GM12864 (cell line): ENCODE measurements at regions not wholly inside any gene's neighbourhood (a gene's known extent, or its start where the extent isn't known, plus 50 kb on each side); places are given as distances from the start of the nearest gene placed in this dataset.

Experiments
- DNase-seq: peaks from one replicate; pipeline ENCODE4 v3.0.0-alpha.2; 2011; ENCODE audit warnings: low read depth
- H3K4me3 ChIP-seq: 2 replicates; pipeline ENCODE4 v1.5.1; 2011; ENCODE audit warnings: mild to moderate bottlenecking, low read depth, low read length, control low read depth
- TF ChIP-seq, protein P1 (sequence below): IDR thresholded peaks from 2 replicates; pipeline ENCODE4 v1.5.1; 2011; ENCODE audit warnings: low read depth, mild to moderate bottlenecking, moderate library complexity, low read length, control low read depth, inconsistent platforms; ENCODE audit errors: missing control alignments

GRCh38 chr22:25389541-25389919, 170.1 kb downstream of the CRYBB2 start:
- no peak for DNase-seq
- TF ChIP-seq, protein P1, sequence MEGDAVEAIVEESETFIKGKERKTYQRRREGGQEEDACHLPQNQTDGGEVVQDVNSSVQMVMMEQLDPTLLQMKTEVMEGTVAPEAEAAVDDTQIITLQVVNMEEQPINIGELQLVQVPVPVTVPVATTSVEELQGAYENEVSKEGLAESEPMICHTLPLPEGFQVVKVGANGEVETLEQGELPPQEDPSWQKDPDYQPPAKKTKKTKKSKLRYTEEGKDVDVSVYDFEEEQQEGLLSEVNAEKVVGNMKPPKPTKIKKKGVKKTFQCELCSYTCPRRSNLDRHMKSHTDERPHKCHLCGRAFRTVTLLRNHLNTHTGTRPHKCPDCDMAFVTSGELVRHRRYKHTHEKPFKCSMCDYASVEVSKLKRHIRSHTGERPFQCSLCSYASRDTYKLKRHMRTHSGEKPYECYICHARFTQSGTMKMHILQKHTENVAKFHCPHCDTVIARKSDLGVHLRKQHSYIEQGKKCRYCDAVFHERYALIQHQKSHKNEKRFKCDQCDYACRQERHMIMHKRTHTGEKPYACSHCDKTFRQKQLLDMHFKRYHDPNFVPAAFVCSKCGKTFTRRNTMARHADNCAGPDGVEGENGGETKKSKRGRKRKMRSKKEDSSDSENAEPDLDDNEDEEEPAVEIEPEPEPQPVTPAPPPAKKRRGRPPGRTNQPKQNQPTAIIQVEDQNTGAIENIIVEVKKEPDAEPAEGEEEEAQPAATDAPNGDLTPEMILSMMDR, result no peak
- no peak overlapping the region for H3K4me3 ChIP-seq

DNA sequence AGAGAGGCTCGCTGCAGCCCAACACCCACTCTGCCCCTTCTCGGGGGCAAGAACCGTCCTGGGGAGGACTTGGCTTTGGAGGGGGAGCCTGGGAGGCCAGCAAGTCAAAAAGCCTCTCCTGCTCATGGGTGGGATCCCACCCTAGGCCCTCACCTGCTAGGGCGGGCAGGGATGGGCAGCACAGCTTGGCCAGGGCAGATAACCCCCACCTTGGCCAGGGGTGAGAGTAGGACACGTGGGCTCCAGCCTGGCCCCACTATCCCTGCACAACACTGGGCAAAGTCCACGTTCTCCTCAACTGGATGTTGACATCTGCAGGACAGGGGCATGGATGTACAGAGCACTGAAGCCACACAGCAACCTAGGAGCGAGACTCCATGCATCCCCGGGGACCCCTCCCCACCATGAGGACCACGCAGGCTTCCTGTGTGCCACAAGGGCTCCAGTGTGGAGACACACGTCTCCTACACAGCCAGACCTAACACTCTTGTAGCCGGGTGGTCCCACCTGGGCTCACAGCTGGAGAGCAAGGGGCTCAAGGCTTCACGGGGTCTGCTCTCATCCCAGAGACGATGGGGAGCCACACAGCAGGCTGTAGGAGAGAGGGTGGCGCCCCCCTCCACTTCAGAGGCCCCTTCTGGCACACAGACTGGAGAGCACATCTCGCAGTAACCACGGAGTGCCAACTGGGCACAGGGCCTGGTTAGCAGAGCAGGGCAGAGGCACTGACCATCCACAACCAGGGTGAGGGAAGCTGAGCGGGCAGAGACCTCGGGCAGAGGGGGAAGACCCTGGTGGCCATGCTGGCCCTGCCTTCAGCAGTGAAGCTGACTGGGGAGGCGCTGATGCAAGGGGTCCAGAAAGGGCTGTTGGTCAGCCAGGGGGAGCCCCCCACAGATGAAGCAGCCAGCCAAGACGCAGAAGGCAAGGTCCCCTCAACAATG, 171.1 kb downstream of the CRYBB2 start:
- H3K4me3 ChIP-seq, result no peak overlapping the region
- TF ChIP-seq, protein P1, result no peak
- DNase-seq, result no peak

DNA sequence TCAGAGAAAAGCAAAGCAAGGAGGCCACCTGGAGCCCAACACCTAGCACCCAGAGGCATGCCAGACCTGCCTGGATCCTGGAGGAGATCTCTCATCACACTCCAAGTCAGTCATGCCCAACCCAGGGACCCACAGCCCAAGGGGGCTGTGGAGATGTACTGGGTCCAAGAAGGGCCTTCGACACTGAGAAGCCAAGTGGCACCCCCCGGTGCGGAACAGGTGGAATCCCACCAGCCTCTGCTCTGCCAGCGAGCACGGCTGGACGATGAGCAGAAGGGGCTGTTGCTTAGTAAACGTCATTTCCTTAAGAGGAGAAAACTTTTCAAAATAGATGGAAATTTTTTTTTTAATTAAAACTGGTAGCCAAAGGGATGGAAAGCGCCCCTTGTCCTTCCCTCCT, 171.9 kb upstream of the GRK3 start:
- TF ChIP-seq, protein P1, result no peak
- H3K4me3 ChIP-seq, result no peak overlapping the region
- no peak for DNase-seq

GRCh38 chr22:25393121-25393805, 171.2 kb upstream of the GRK3 start:
- DNase-seq, result no peak

GRCh38 chr22:25395468-25395867, 169.0 kb upstream of the GRK3 start:
- H3K4me3 ChIP-seq, result no peak overlapping the region
- TF ChIP-seq, protein P1, result no peak
- no peak for DNase-seq

More at GRCh38 chr22:25393121-25393805, 171.2 kb upstream of the GRK3 start:
- H3K4me3 ChIP-seq, result no peak overlapping the region
- TF ChIP-seq, protein P1, result no peak

DNA sequence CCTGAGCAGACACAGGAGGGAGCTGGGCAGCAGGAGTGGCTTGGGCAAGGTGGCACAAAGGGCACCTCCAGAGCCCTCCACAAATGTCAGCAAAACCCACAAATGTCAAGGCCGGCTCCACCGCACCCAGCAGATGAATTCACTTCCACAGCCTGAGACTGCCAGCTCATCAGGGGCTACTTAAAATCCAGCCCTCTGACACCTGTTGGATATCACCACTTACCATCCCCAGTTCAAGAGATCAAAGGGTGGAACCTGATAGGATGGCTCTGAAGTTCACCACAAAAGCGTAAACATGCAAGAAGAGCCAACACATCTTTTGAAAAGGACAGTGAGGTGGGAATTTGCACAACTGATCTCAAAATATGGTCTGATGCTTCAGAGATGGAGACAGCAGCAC, 168.6 kb upstream of the GRK3 start:
- DNase-seq, result no peak
- H3K4me3 ChIP-seq, result no peak overlapping the region
- TF ChIP-seq, protein P1, result no peak
